ENCODE measurements at regions not wholly inside any gene's neighbourhood (a gene's known extent, or its start where the extent isn't known, plus 50 kb on each side); places are given as distances from the start of the nearest gene placed in this dataset.
"Not testable (repeated sequence)": the region's sequence is repeated elsewhere in the genome, so short reads cannot be mapped to it uniquely, and the experiment has no call there.

DNA sequence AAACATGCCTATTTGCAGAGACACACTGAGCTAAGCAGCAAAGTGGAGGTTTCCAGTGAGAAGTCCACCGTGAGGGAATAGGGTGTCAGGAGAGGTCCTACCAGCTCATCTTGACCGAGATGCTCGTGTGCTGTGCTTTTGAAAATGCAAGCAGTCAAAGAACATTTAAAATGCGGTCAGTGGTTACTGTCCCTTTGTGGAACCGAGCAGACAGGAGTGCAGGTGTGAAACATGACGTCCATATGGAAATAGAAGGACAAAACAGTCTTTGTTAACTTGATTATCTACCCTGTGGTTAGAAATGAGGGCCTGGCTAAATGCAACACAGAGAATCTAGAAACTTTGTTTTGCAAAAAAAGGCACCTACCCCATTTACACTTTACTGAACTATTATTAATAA, 473.3 kb downstream of the SPATA31A6 start:
- H3K4me3 ChIP-seq; H3K27ac ChIP-seq; DNase-seq; H3K36me3 ChIP-seq (ENCODE audit: low read depth, missing control alignments); H3K9me3 ChIP-seq; H3K4me1 ChIP-seq; H3K27me3 ChIP-seq; intact Hi-C loops (cut with DNase I; ENCODE audit: low total_unique reads): not testable (repeated sequence)
- WGBS, 2 donors: 58% methylated on average over 5 of the region's 6 CpGs; no CpG with 5 or more reads in 1 of the 2 donors

- H3K27me3 ChIP-seq; intact Hi-C loops (cut with DNase I; ENCODE audit: low total_unique reads); H3K4me1 ChIP-seq; H3K4me3 ChIP-seq; H3K27ac ChIP-seq; H3K9me3 ChIP-seq; DNase-seq; H3K36me3 ChIP-seq (ENCODE audit: low read depth, missing control alignments): not testable (repeated sequence)
- WGBS, 2 donors: no CpG with 5 or more reads among the region's 10 CpGs
These were observed 474.0 kb downstream of the SPATA31A6 start for GRCh38 chr9:42657496-42657895.

- intact Hi-C loops (cut with DNase I; ENCODE audit: low total_unique reads); H3K36me3 ChIP-seq (ENCODE audit: low read depth, missing control alignments); H3K4me3 ChIP-seq; H3K27me3 ChIP-seq; DNase-seq; H3K4me1 ChIP-seq; H3K27ac ChIP-seq; H3K9me3 ChIP-seq: not testable (repeated sequence)
- WGBS, 2 donors: no CpG with 5 or more reads among the region's 2 CpGs
These were observed 513.7 kb downstream of the SPATA31A6 start for GRCh38 chr9:42697146-42697545.

GRCh38 chr9:42702890-42703289, 519.4 kb downstream of the SPATA31A6 start:
- H3K4me3 ChIP-seq; H3K4me1 ChIP-seq; DNase-seq; H3K27me3 ChIP-seq; H3K9me3 ChIP-seq; H3K27ac ChIP-seq; H3K36me3 ChIP-seq (ENCODE audit: low read depth, missing control alignments); intact Hi-C loops (cut with DNase I; ENCODE audit: low total_unique reads): not testable (repeated sequence)
- no CpG with 5 or more reads among the region's 2 CpGs for WGBS, 2 donors

- H3K27ac ChIP-seq; H3K4me3 ChIP-seq; intact Hi-C loops (cut with DNase I; ENCODE audit: low total_unique reads): not testable (repeated sequence)
These were observed 541.7 kb downstream of the SPATA31A6 start for GRCh38 chr9:42724841-42725835.

GRCh38 chr9:42743030-42743814, 559.8 kb downstream of the SPATA31A6 start:
- WGBS, 2 donors: 20 to 29% methylated on average over 2 to 23 of the region's 40 CpGs
- not testable (repeated sequence) for H3K4me3 ChIP-seq

More at GRCh38 chr9:42724841-42725835, 541.7 kb downstream of the SPATA31A6 start:
- WGBS, 2 donors: no CpG with 5 or more reads among the region's 49 CpGs
- DNase-seq: peak; percentile 30
- H3K36me3 ChIP-seq (ENCODE audit: low read depth, missing control alignments); H3K9me3 ChIP-seq; H3K27me3 ChIP-seq; H3K4me1 ChIP-seq: not testable (repeated sequence)

DNA sequence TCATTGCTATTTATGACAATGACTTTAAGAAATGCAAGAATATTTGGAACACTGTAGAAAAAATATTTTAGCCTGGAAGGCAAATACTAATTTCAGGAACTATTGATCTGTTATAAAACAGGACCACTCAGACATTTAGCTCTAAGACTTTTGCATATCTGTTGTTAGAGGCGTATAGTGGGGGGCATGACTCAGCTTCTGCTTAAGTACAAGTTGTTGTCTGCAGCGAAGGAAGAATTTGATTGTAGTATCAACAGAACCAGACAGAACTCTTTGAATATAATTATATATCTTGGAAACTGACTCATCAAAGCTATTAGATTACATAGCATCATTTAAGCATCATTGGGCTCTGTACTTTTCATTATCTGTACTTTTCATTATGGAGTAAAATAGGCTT, 573.8 kb downstream of the SPATA31A6 start:
- DNase-seq; H3K4me1 ChIP-seq; intact Hi-C loops (cut with DNase I; ENCODE audit: low total_unique reads); H3K36me3 ChIP-seq (ENCODE audit: low read depth, missing control alignments); H3K9me3 ChIP-seq; H3K4me3 ChIP-seq; H3K27ac ChIP-seq; H3K27me3 ChIP-seq: not testable (repeated sequence)
- 81 to 84% methylated on average over 2 of the region's 2 CpGs for WGBS, 2 donors

More at GRCh38 chr9:42743030-42743814, 559.8 kb downstream of the SPATA31A6 start:
- H3K27me3 ChIP-seq; H3K36me3 ChIP-seq (ENCODE audit: low read depth, missing control alignments); intact Hi-C loops (cut with DNase I; ENCODE audit: low total_unique reads); H3K9me3 ChIP-seq; H3K27ac ChIP-seq; H3K4me1 ChIP-seq: not testable (repeated sequence)
- TF ChIP-seq CTCF (IDR thresholded peaks at IDR 0.05): peak; percentile 55 to 86 (median 76)
- peak; percentile 80 for DNase-seq

DNA sequence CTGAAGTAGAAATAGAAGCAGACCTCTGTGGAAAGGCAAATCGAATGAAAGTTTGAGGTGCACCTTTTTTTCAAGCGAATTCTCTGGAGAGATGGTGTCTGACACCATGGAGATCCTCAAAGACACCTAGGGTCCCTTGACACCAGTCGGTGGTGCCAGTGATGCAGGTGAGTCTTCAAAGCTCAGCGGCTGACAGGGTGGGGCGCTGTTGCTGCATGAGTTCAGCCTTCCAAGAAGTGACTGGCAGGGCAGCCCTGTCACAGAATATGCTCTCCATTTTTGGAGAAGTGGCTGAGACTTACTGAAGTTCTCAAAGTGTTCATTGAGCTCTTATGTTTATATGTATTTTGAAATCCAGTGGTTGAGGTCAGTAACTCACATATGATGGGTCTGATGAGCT, 575.9 kb downstream of the SPATA31A6 start:
- H3K27ac ChIP-seq; intact Hi-C loops (cut with DNase I; ENCODE audit: low total_unique reads); H3K9me3 ChIP-seq; H3K36me3 ChIP-seq (ENCODE audit: low read depth, missing control alignments); H3K4me3 ChIP-seq; H3K4me1 ChIP-seq; H3K27me3 ChIP-seq: not testable (repeated sequence)
- 26 to 39% methylated on average over 4 of the region's 5 CpGs for WGBS, 2 donors
- peak; percentile 14 for DNase-seq

DNA sequence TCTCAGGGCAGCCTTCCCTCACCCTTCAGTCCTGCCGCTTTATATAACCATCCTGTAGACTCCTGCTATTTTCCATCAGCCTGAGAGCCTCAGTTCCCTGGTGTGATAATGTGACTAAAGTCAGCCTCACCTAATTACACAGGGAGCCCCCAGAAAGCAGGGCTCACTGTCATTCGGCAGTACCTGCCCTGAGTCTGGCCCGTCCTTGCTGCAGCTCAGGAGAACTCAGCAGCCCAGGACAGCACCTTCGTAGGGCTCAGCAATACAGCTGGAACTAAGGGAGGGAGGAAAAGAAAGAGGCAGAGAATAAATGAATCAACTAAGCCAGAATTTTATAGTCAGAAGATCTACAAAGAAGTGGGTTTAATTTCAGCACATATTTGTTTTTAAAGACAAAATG, 598.7 kb downstream of the SPATA31A6 start:
- H3K27ac ChIP-seq; H3K36me3 ChIP-seq (ENCODE audit: low read depth, missing control alignments); intact Hi-C loops (cut with DNase I; ENCODE audit: low total_unique reads); H3K4me1 ChIP-seq; H3K27me3 ChIP-seq; H3K4me3 ChIP-seq; DNase-seq; H3K9me3 ChIP-seq: not testable (repeated sequence)
- WGBS, 2 donors: 55 to 58% methylated on average over 4 of the region's 4 CpGs

GRCh38 chr9:42792725-42793124, 609.3 kb downstream of the SPATA31A6 start:
- DNase-seq; H3K4me1 ChIP-seq; H3K9me3 ChIP-seq; intact Hi-C loops (cut with DNase I; ENCODE audit: low total_unique reads); H3K27ac ChIP-seq; H3K36me3 ChIP-seq (ENCODE audit: low read depth, missing control alignments); H3K27me3 ChIP-seq; H3K4me3 ChIP-seq: not testable (repeated sequence)
- WGBS, 2 donors: 43 to 54% methylated on average over 9 to 16 of the region's 16 CpGs
